ENCODE measurements at regions not wholly inside any gene's neighbourhood (a gene's known extent, or its start where the extent isn't known, plus 50 kb on each side); places are given as distances from the start of the nearest gene placed in this dataset.

DNA sequence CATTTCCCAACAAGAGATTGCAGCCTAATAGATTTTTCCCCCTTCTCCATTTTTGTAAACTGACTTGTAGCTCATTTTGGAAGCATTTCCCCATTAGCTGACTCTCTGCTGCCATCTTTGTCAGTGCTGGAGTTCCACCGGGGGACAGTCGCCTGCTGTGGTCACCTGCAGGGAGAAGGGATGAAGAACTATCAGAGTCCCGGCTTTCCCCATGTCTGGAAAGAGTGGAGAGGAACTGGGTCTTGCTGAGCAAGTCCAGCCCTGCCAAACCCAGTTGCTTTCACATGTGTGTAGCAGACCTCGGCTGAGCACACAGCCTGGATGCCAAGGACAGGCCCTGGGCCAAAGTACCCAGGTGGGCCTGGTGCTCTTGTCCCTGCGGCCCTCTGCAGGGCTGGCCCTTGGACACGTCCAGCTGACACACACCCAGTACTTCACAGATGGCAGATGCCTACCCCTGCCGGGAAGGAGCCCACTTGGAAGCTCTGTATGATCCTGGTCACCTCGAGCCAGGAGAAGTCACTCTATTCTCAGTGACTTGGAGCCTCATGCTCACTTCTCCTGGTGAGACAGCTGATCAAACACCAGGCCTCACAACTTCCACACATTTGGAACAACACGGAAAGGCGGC is 157.3 kb upstream of the NPVF start (continued):
- TF ChIP-seq, protein P1, sequence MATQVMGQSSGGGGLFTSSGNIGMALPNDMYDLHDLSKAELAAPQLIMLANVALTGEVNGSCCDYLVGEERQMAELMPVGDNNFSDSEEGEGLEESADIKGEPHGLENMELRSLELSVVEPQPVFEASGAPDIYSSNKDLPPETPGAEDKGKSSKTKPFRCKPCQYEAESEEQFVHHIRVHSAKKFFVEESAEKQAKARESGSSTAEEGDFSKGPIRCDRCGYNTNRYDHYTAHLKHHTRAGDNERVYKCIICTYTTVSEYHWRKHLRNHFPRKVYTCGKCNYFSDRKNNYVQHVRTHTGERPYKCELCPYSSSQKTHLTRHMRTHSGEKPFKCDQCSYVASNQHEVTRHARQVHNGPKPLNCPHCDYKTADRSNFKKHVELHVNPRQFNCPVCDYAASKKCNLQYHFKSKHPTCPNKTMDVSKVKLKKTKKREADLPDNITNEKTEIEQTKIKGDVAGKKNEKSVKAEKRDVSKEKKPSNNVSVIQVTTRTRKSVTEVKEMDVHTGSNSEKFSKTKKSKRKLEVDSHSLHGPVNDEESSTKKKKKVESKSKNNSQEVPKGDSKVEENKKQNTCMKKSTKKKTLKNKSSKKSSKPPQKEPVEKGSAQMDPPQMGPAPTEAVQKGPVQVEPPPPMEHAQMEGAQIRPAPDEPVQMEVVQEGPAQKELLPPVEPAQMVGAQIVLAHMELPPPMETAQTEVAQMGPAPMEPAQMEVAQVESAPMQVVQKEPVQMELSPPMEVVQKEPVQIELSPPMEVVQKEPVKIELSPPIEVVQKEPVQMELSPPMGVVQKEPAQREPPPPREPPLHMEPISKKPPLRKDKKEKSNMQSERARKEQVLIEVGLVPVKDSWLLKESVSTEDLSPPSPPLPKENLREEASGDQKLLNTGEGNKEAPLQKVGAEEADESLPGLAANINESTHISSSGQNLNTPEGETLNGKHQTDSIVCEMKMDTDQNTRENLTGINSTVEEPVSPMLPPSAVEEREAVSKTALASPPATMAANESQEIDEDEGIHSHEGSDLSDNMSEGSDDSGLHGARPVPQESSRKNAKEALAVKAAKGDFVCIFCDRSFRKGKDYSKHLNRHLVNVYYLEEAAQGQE (IDR thresholded peaks at IDR 0.05; ENCODE audit: low read depth): no peak

DNA sequence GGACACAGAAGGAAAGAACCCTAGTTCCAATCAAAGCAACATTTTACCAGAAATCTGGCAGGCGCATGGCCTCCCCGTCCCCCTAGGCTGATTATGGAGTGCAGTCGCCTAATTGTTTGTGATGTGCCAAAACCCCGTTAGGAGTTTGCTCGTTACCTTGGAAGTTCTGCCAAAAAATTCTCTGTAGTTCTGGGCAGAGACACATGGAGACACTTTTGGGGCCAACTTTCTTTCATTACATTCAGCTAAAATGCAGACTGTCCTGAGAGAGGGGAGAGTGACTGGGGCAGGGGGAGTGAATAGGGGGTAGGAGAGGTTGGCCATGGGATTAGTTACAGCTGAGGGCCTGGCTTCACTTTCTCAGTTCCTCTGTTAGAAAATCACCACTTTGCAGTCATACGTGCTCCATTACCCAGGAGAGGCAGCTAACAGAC is 158.0 kb upstream of the NPVF start:
- no peak overlapping the region for H2AFZ ChIP-seq (ENCODE audit: low read depth, low read length, poor library complexity, severe bottlenecking)
- no peaks in the 10 kb centered on the region for H3K4me1 ChIP-seq (ENCODE audit: control insufficient read depth in 1 of 2, insufficient read depth in 2 of 2, low read length in 2 of 2)
- H3K27me3 ChIP-seq (ENCODE audit: insufficient read depth, low read length): 0 out of 2 replicates have a peak, but pooled peaks cover 15% of the 10 kb centered on the region
- RAD21 ChIA-PET (ENCODE audit: low non-redundant PET in 1 of 2, low total read pairs in 2 of 2, uncharacterized antibody in 2 of 2, unreplicated experiment in 2 of 2): no interaction called here
- no peaks in the 10 kb centered on the region for H3K9me3 ChIP-seq (ENCODE audit: control insufficient read depth in 1 of 2, insufficient read depth in 1 of 2, low read depth in 1 of 2, low read length in 2 of 2)
- POLR2A ChIA-PET: no interaction called here
- no peak overlapping the region for H3K9ac ChIP-seq (ENCODE audit: low read length)
- no TSS peak for BruUV-seq (replicated peaks)
- H4K20me1 ChIP-seq (ENCODE audit: insufficient read depth): no peaks in the 10 kb centered on the region
- H3K27ac ChIP-seq (ENCODE audit: low read depth, low read length): no peak overlapping the region
- TF ChIP-seq, protein P2, sequence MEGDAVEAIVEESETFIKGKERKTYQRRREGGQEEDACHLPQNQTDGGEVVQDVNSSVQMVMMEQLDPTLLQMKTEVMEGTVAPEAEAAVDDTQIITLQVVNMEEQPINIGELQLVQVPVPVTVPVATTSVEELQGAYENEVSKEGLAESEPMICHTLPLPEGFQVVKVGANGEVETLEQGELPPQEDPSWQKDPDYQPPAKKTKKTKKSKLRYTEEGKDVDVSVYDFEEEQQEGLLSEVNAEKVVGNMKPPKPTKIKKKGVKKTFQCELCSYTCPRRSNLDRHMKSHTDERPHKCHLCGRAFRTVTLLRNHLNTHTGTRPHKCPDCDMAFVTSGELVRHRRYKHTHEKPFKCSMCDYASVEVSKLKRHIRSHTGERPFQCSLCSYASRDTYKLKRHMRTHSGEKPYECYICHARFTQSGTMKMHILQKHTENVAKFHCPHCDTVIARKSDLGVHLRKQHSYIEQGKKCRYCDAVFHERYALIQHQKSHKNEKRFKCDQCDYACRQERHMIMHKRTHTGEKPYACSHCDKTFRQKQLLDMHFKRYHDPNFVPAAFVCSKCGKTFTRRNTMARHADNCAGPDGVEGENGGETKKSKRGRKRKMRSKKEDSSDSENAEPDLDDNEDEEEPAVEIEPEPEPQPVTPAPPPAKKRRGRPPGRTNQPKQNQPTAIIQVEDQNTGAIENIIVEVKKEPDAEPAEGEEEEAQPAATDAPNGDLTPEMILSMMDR (IDR thresholded peaks at IDR 0.05 in 2 of 3, conservative IDR thresholded peaks at IDR 0.05 in 1 of 3; ENCODE audit: borderline replicate concordance in 1 of 3, insufficient read depth in 1 of 3, low read depth in 2 of 3, low read length in 2 of 3): no peak
- no peak for DNase-seq (ENCODE audit: low read depth, low spot score)
- intact Hi-C loops (cut with micrococcal nuclease): no loop called here
- no peak for ATAC-seq
- H3K9me2 ChIP-seq (ENCODE audit: insufficient read depth): no peaks in the 10 kb centered on the region
- CTCF ChIA-PET: interaction anchor here (0.6 to 2.3 kb wide), 2 partner anchors 126 to 176 kb away, joined by 5 to 9 read pairs; no protein-coding TSS in a partner anchor
- no peak overlapping the region for H3K4me2 ChIP-seq (ENCODE audit: low read length)
- no peaks in the 10 kb centered on the region for H3K79me2 ChIP-seq (ENCODE audit: insufficient read depth, low read length)
- no peaks in the 10 kb centered on the region for H3K36me3 ChIP-seq (ENCODE audit: control insufficient read depth in 1 of 2, insufficient read depth in 2 of 2, low read length in 2 of 2)
- H3K4me3 ChIP-seq (replicated peaks in 1 of 2; ENCODE audit: low read depth in 1 of 2, low read length in 2 of 2): no peak overlapping the region

All from HCT116 (cell line).